Sigmoid colon (tissue), 6 donors: ENCODE measurements at regions not wholly inside any gene's neighbourhood (a gene's known extent, or its start where the extent isn't known, plus 50 kb on each side); places are given as distances from the start of the nearest gene placed in this dataset.
"Not testable (repeated sequence)": the region's sequence is repeated elsewhere in the genome, so short reads cannot be mapped to it uniquely, and the experiment has no call there.

Source experiments
- DNase-seq: peaks from one replicate; pipeline ENCODE4 v3.0.0-alpha.2; 2019
- H3K27ac ChIP-seq, 4 donors: fragments of 200-600 bp; sonication (generic); one replicate each; pipeline ENCODE4 v1.5.1; 2016 to 2019; ENCODE audit warnings: mild to moderate bottlenecking in 1 of 4
- H3K27me3 ChIP-seq, 3 donors: fragments of 200-600 bp; sonication (generic); one replicate each; pipeline ENCODE4 v1.5.1; 2019; ENCODE audit warnings: mild to moderate bottlenecking in 1 of 3
- H3K36me3 ChIP-seq, 4 donors: fragments of 200-600 bp; sonication (generic); one replicate each; pipeline ENCODE4 v1.5.1; 2016 to 2019
- H3K4me1 ChIP-seq, 4 donors: fragments of 200-600 bp; sonication (generic); one replicate each; pipeline ENCODE4 v1.5.1; 2017 to 2019
- H3K4me3 ChIP-seq, 4 donors: fragments of 200-600 bp; sonication (generic); one replicate each; pipeline ENCODE4 v1.5.1; 2017 to 2019; ENCODE audit warnings: mild to moderate bottlenecking in 2 of 4, moderate library complexity in 1 of 4
- H3K9me3 ChIP-seq, 4 donors: fragments of 200-600 bp in 3 of 4; sonication (generic) in 3 of 4; one replicate each; pipeline versions ENCODE4 v1.5.1 to v1.6.1; 2013 to 2019
- CTCF ChIP-seq, 4 experiments: fragments of 450-650 bp in 3 of 4; fragments of 200-600 bp in 1 of 4; IDR thresholded peaks; one replicate each; pipeline ENCODE4 v1.5.1; 2016 to 2019; ENCODE audit warnings: antibody characterized with exemption in 4 of 4, mild to moderate bottlenecking in 3 of 4, moderate library complexity in 2 of 4
- EP300 ChIP-seq, 4 donors: sonication (generic); formaldehyde crosslinking; IDR thresholded peaks; one replicate each; pipeline ENCODE4 v1.6.1; 2017; ENCODE audit warnings: antibody characterized with exemption in 4 of 4
- POLR2A ChIP-seq, 2 donors: fragments of 450-650 bp; IDR thresholded peaks; one replicate each; pipeline ENCODE4 v1.6.1; 2016; ENCODE audit warnings: antibody characterized with exemption in 2 of 2, mild to moderate bottlenecking in 2 of 2, moderate library complexity in 2 of 2
- POLR2AphosphoS5 ChIP-seq, 4 donors: sonication (generic); formaldehyde crosslinking; IDR thresholded peaks; one replicate each; pipeline ENCODE4 v1.6.1; 2017; ENCODE audit warnings: antibody characterized with exemption in 4 of 4
- WGBS, 2 donors: extraction: QIAGEN DNeasy Blood & Tissue Kit; methylation state at CpG; one replicate each; pipeline ENCODE4 v1.1.7; 2013; 5-methylcytosine and 5-hydroxymethylcytosine counted together
- intact Hi-C: fragments of 100-400 bp; cut with DNase I; formaldehyde crosslinking; loops from one replicate; pipeline ENCODE4 v1.15.1; 2023
- donor health status: healthy with polysubstance abuse.
- donor health status: healthy.

DNA sequence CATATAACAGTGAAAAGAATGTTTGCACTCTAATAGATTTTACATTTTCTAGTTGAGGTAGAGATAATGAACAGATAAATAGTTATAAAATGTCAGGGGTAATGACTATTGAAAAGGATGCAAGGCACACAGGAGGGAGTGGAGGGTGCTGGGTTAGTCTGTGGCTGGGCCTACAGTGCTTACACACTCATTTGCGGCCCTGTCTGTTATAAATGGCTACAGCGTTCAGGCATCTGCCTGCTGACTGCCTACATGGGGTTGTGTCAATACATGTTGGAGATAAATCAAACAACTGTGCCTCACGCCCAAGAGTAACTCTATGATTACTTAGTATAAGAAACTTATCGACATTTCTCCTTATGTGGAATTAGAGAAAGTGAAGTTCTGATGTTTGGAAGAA lies 313.3 kb downstream of the ACTR3B start:
- TF ChIP-seq POLR2AphosphoS5 (IDR thresholded peaks at IDR 0.05) (no peak), EP300 (IDR thresholded peaks at IDR 0.05) (no peak), CTCF (IDR thresholded peaks at IDR 0.05) (no peak), POLR2A (IDR thresholded peaks at IDR 0.05) (no peak)
- no peak overlapping the region for H3K27ac ChIP-seq
- WGBS, 2 donors: 46 to 62% methylated on average over 4 of the region's 4 CpGs
- intact Hi-C loops: no loop called here
- no peaks in the 10 kb centered on the region for H3K27me3 ChIP-seq
- no peaks in the 10 kb centered on the region for H3K4me1 ChIP-seq
- no peaks in the 10 kb centered on the region for H3K9me3 ChIP-seq
- no peak overlapping the region for H3K4me3 ChIP-seq
- no peak for DNase-seq
- no peaks in the 10 kb centered on the region for H3K36me3 ChIP-seq

GRCh38 chr7:153076289-153076688 lies 316.7 kb downstream of the ACTR3B start:
- not testable (repeated sequence) for H3K4me3 ChIP-seq

GRCh38 chr7:153081496-153081895 lies 321.9 kb downstream of the ACTR3B start:
- intact Hi-C loops: no loop called here
- WGBS, 2 donors: 84 to 87% methylated on average over 8 of the region's 8 CpGs
- no peaks in the 10 kb centered on the region for H3K4me1 ChIP-seq
- no peaks in the 10 kb centered on the region for H3K36me3 ChIP-seq
- H3K4me3 ChIP-seq: no peak overlapping the region
- no peak for DNase-seq
- TF ChIP-seq EP300 (IDR thresholded peaks at IDR 0.05) (no peak), POLR2A (IDR thresholded peaks at IDR 0.05) (no peak), POLR2AphosphoS5 (IDR thresholded peaks at IDR 0.05) (no peak), CTCF (IDR thresholded peaks at IDR 0.05) (no peak)
- H3K27ac ChIP-seq: no peak overlapping the region
- H3K9me3 ChIP-seq: no peaks in the 10 kb centered on the region
- no peaks in the 10 kb centered on the region for H3K27me3 ChIP-seq

More at GRCh38 chr7:153076289-153076688, 316.7 kb downstream of the ACTR3B start:
- H3K36me3 ChIP-seq, H3K9me3 ChIP-seq, DNase-seq, H3K4me1 ChIP-seq, H3K27me3 ChIP-seq, intact Hi-C loops, H3K27ac ChIP-seq: not testable (repeated sequence)
- WGBS, 2 donors: 90 to 94% methylated on average over 2 of the region's 2 CpGs

DNA sequence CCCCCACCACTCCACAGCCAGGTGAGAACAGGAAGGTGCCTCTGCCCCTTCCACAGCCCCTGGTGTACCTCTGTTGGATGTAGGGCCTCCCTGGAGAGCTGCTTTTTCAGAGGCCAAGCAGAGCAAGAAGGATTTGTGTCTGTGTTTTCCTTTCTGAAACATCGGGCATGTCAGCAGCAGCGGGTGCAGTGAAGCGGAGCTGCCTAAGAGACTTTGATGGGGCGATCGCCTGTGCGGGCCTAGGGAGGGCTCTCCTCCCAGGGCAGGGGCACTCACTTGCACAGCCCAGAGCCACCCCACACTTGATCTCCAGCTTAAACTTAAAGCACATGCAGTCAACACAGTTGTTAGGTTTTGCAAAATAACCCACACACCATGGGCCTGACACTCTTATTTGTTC lies 324.7 kb downstream of the ACTR3B start:
- intact Hi-C loops: no loop called here
- Histone ChIP-seq H3K27me3 (no peaks in the 10 kb centered on the region), H3K36me3 (no peaks in the 10 kb centered on the region), H3K27ac (no peak overlapping the region), H3K4me3 (no peak overlapping the region), H3K4me1 (no peaks in the 10 kb centered on the region), H3K9me3 (no peaks in the 10 kb centered on the region)
- TF ChIP-seq CTCF (IDR thresholded peaks at IDR 0.05) (no peak), POLR2AphosphoS5 (IDR thresholded peaks at IDR 0.05) (no peak), EP300 (IDR thresholded peaks at IDR 0.05) (no peak), POLR2A (IDR thresholded peaks at IDR 0.05) (no peak)
- DNase-seq: no peak
- 86 to 88% methylated on average over 6 of the region's 6 CpGs for WGBS, 2 donors

DNA sequence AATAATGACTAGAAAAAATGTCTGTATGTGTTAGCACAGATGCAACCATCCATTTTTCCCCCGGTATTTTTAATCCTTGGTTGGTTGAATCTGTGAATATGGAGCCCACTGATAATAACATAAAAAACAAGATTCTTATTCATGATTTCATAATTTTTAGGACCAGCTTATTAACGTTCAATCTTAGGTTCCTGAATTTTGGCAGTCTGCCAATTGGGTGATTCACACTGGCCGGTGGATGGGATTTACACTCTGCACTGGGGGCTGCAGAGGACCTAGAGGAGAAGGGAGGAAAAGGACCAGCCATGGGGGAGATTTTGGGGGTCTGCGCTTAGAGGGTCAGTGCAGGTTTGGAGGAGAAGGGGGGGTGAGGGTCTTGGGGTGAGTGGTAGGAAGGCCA lies 327.9 kb downstream of the ACTR3B start:
- no peak for DNase-seq
- WGBS, 2 donors: 68 to 74% methylated on average over 4 of the region's 4 CpGs
- no peak overlapping the region for H3K4me3 ChIP-seq
- no peaks in the 10 kb centered on the region for H3K36me3 ChIP-seq
- TF ChIP-seq EP300 (IDR thresholded peaks at IDR 0.05): no peak
- no peaks in the 10 kb centered on the region for H3K9me3 ChIP-seq
- H3K27ac ChIP-seq: no peak overlapping the region
- H3K27me3 ChIP-seq: no peaks in the 10 kb centered on the region
- intact Hi-C loops: no loop called here
- H3K4me1 ChIP-seq: no peaks in the 10 kb centered on the region

- 83 to 92% methylated on average over 5 of the region's 5 CpGs for WGBS, 2 donors
- intact Hi-C loops: no loop called here
- H3K27me3 ChIP-seq: no peaks in the 10 kb centered on the region
- no peaks in the 10 kb centered on the region for H3K36me3 ChIP-seq
- no peak overlapping the region for H3K27ac ChIP-seq
- no peak for DNase-seq
- no peaks in the 10 kb centered on the region for H3K4me1 ChIP-seq
- TF ChIP-seq POLR2A (IDR thresholded peaks at IDR 0.05) (no peak), EP300 (IDR thresholded peaks at IDR 0.05) (no peak), POLR2AphosphoS5 (IDR thresholded peaks at IDR 0.05) (no peak), CTCF (IDR thresholded peaks at IDR 0.05) (no peak)
- no peak overlapping the region for H3K4me3 ChIP-seq
- H3K9me3 ChIP-seq: no peaks in the 10 kb centered on the region
These were observed 329.0 kb downstream of the ACTR3B start for GRCh38 chr7:153088601-153089000.
